GM13976 (cell line): ENCODE measurements at regions not wholly inside any gene's neighbourhood (a gene's known extent, or its start where the extent isn't known, plus 50 kb on each side); places are given as distances from the start of the nearest gene placed in this dataset.

Experiments used
- DNase-seq: peaks from one replicate; pipeline ENCODE4 v3.0.0; 2012; ENCODE audit warnings: low spot score
- in situ Hi-C: fragments of 300-500 bp; cut with MboI; formaldehyde crosslinking; loops from one replicate; pipeline ENCODE4 v1.12.0; 2022; ENCODE audit warnings: low sequenced_read_pairs, mixed read lengths, inconsistent platforms; ENCODE audit not compliant: unreplicated experiment
- TF ChIP-seq, protein P1 (sequence below): IDR thresholded peaks from 2 replicates; pipeline ENCODE4 v1.5.1; 2012; ENCODE audit warnings: borderline replicate concordance, mild to moderate bottlenecking; ENCODE audit not compliant: insufficient read depth; ENCODE audit errors: extremely low read depth, missing control alignments, control extremely low read depth

DNA sequence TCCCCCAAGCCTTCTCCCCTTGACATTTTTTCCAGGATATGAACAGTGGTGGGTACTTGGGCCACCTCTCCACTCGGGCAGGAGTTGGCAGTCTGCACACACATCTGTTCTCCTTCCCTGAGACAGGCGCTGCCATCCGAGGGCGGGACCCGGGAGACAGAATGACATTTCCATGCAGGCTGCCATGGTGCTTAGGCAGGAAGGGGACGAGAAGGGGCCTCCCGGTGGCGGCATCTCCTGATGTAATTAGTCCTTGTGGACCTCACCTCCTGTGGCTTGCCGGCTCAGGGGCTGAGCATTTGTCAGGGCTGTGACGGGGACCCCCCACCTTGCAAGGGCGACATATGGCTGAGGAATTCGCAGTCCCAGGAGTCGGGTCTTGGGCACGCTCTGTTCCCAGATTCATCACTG lies 197.2 kb downstream of the FOXL1 start:
- in situ Hi-C loops: no loop called here
- no peak for DNase-seq
- TF ChIP-seq, protein P1, sequence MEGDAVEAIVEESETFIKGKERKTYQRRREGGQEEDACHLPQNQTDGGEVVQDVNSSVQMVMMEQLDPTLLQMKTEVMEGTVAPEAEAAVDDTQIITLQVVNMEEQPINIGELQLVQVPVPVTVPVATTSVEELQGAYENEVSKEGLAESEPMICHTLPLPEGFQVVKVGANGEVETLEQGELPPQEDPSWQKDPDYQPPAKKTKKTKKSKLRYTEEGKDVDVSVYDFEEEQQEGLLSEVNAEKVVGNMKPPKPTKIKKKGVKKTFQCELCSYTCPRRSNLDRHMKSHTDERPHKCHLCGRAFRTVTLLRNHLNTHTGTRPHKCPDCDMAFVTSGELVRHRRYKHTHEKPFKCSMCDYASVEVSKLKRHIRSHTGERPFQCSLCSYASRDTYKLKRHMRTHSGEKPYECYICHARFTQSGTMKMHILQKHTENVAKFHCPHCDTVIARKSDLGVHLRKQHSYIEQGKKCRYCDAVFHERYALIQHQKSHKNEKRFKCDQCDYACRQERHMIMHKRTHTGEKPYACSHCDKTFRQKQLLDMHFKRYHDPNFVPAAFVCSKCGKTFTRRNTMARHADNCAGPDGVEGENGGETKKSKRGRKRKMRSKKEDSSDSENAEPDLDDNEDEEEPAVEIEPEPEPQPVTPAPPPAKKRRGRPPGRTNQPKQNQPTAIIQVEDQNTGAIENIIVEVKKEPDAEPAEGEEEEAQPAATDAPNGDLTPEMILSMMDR: no peak

DNA sequence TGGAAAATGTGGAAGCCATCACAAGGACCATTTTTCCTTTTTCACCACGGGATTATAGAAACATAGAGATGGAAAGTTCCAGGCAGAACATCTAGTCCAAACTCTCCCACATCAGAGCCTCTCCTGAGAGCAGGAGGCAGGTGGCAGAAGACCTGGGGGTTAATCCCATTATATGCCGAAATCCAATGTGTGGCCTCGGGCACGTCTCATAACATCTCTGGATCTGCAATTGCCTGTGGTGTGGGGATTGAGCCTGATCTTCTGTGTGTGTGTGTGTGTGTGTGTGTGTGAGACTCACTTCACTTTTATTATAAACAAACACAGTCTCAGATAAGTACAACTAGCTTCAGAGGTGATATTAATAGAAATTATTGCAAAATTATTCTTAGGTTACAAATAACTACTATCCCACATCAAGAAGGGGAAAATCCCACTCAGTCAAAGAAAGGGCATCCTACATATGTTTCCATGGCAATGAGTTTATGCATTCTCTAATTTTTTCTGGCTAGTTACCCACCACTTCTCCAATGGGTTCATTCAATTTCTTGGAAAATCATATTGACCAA lies 199.1 kb downstream of the FOXL1 start:
- no peak for DNase-seq
- in situ Hi-C loops: no loop called here
- TF ChIP-seq, protein P1: no peak

DNA sequence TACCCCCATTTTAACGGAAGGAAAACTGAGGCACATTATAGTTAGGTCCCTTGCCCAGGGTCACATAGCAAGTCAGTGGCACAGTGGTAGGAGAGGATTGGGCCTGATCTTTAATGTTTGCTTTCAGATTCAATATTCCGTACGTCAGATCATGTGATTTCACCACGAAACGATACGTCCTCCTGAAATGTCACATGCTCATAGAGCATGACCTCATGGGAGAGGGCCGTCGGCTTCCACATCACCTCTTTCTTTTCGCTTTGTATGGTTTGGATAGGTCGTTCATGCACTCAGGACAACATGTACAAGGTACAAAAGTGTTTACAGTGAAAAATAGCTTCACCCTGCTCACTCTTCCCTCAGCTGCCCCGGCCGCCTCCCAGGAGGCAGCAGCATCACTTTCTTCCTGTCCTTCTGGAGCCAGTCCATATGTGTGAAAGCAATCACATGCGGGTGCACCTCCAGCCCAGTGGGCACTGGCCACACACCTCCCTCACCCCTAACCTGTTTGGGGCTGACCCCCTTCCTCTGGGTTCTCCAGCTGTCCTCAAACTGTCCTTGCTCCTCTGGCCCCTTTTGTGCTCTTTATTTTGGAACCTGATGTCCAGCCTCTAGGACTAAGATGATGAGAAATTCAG lies 199.9 kb downstream of the FOXL1 start:
- no peak for DNase-seq
- in situ Hi-C loops: no loop called here
- TF ChIP-seq, protein P1: no peak

DNA sequence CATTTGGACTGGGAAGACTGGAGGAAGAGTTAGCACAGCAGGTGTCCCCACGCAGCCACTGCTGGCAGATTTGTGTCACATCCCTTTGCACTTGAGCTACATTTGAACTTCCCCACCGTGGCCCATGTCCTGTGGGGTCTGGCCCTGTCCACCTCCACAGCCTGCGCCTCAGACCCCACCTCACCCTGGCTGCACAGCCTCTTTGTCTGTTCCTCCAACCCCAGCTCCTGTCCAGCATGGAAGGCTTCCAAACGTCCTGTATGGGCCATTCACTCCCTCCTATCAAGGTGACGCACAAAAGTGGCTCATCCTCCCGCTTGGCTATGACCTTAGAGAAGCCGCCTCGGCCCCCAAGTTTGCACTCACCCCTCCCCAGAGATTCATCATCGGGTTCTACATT lies 200.6 kb downstream of the FOXL1 start:
- no peak for DNase-seq
- in situ Hi-C loops: no loop called here
- TF ChIP-seq, protein P1: no peak

DNA sequence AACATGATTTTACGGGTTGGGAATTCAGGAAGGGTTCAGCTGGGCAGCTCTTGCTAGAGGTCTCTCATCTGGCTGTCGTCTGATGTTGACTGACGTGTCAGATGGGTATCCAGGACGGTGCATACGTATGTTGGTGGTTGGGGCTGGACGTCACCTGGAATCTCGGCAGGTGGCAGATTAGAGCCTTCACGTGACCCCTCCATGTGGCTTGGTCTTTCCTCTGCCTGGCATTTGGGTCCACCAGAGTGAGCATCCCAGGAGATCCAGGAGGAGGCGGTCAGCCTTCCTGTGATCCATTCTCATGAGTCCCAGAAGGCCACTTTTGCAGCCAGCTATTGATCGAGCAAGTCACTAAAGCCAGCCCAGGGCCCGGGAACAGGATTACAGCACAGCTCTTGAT lies 202.7 kb downstream of the FOXL1 start:
- no peak for DNase-seq
- in situ Hi-C loops: no loop called here
- TF ChIP-seq, protein P1: no peak

DNA sequence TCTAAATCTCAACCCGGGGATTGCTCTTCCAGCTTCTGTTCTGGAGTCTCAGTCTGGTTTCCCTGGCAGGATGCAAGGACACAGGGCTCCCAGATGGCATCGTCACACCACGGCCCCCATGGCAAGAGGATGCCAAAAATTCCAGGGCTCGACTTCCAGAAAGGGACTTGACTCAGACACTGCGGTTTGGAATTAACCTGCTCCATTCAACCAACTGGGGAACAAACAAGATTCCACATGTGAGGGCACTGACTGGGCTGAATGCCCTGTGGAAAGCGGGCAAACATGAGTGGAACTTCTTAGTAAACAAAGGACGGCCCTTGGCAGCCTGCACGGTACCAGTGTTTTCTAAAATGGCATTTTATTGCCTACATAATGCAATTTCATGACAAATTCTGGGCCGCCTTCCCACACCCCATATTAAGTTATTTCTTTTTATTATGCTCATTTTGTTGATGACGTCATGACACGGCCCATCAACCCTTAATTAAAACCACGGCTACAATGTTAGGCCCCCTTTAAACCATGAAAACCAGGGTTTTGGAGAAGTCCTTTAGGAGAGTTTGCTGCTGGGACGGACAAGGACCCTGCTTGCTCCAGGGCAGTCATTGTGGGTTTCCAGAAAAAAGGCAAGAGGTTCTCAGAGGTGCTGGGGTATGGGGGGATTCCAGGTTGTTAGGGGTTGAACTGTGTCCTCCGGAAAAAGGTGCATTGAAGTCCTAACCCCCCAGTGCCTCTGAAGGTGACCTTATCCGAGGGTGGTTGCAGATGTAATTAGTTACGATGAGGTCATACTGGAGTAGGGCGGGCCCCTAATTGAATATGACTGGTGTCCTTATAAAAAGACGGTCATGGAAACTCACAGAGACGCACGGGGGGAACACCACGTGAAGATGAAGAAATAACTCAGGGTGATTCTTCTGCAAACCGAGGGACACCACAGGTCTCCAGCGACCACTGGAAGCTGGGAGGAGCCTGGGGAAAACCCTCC lies 205.6 kb downstream of the FOXL1 start:
- DNase-seq: no peak
- in situ Hi-C loops: no loop called here

More for the DNA sequence above, 205.6 kb downstream of the FOXL1 start:
- TF ChIP-seq, protein P1: no peak
